ENCODE measurements at regions not wholly inside any gene's neighbourhood (a gene's known extent, or its start where the extent isn't known, plus 50 kb on each side); places are given as distances from the start of the nearest gene placed in this dataset.

GRCh38 chr2:142725386-142725785 is 152.1 kb upstream of the KYNU start:
- no peaks in the 10 kb centered on the region; the same call in 2 of the 3 replicates for H3K9me3 ChIP-seq
- ATAC-seq = no peak
- no peak overlapping the region for H3K27ac ChIP-seq
- no peak overlapping the region for H3K4me3 ChIP-seq
- FAIRE-seq = no peak
- ChIA-PET CTCF (no interaction called here), POLR2A (no interaction called here)
- no peak overlapping the region for H3K4me2 ChIP-seq
- DNase-seq (ENCODE audit: low read depth in 1 of 2, low spot score in 1 of 2) = no peak
- TF ChIP-seq EHF (CRISPR knock-in tag; IDR thresholded peaks at IDR 0.05) (no peak), ELK1 (IDR thresholded peaks at IDR 0.05; ENCODE audit: low read depth, low read length) (no peak), EP300 (IDR thresholded peaks at IDR 0.05) (no peak)
- TF ChIP-seq, protein P1, sequence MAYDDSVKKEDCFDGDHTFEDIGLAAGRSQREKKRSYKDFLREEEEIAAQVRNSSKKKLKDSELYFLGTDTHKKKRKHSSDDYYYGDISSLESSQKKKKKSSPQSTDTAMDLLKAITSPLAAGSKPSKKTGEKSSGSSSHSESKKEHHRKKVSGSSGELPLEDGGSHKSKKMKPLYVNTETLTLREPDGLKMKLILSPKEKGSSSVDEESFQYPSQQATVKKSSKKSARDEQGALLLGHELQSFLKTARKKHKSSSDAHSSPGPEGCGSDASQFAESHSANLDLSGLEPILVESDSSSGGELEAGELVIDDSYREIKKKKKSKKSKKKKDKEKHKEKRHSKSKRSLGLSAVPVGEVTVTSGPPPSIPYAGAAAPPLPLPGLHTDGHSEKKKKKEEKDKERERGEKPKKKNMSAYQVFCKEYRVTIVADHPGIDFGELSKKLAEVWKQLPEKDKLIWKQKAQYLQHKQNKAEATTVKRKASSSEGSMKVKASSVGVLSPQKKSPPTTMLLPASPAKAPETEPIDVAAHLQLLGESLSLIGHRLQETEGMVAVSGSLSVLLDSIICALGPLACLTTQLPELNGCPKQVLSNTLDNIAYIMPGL (CRISPR knock-in tag; IDR thresholded peaks at IDR 0.05; ENCODE audit: borderline replicate concordance) = no peak
- 0 out of 3 replicates have a peak, but pooled peaks cover 6% of the 10 kb centered on the region for H3K4me1 ChIP-seq
- WGBS (ENCODE audit: missing lambda C conversion rate) = 86% methylated on average over 2 of the region's 2 CpGs

DNA sequence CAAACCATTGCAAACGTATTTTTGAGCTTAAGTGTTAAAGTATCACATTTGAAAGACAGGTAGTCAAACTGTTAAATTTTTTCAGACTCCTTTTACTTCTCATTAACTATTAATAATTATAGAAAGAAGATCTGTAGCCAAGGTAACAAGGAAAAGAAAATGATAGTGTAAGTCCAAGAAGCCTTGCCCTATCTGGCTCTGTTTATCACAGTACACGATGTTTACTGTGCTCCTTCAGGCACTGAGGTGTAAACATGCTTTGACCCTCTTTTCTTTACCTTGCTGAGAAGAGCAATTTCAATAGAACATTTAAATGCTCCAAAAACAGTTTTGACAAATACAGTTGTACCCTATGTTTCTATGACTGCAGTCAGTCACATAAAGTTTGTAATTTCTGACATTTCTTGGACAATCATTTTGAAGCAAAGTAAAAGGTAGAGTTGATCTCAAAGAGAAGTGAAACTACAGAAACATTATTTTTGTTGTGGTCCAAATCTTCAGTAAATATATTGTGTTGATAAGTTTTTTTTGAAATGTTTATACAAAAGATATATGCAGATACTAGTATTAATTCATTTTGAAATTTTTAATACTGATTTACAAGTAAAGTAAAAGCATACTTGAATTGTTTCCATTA is 152.6 kb upstream of the KYNU start:
- ChIA-PET CTCF (no interaction called here), POLR2A (no interaction called here)
- no peak for TF ChIP-seq BHLHE40 (IDR thresholded peaks at IDR 0.05; ENCODE audit: low read depth, low read length)
- no peak for TF ChIP-seq MYC (IDR thresholded peaks at IDR 0.05; ENCODE audit: borderline replicate concordance, low read length)
- no peak for TF ChIP-seq TP53 (CRISPR knock-in tag; IDR thresholded peaks at IDR 0.05)
- TF ChIP-seq SMC3 (IDR thresholded peaks at IDR 0.05) = no peak
- no peak for TF ChIP-seq GATA3 (IDR thresholded peaks at IDR 0.05; ENCODE audit: borderline replicate concordance)
- no peak for TF ChIP-seq POLR2AphosphoS2 (conservative IDR thresholded peaks at IDR 0.05; ENCODE audit: low read length)
- no peak for TF ChIP-seq NFE2L2 (conservative IDR thresholded peaks at IDR 0.05; ENCODE audit: low read length)
- no peak for TF ChIP-seq NPAS2 (CRISPR knock-in tag; IDR thresholded peaks at IDR 0.05; ENCODE audit: borderline replicate concordance)
- TF ChIP-seq HOXA7 (CRISPR knock-in tag; IDR thresholded peaks at IDR 0.05) = no peak
- TF ChIP-seq MAFK (IDR thresholded peaks at IDR 0.05; ENCODE audit: partially characterized antibody) = no peak
- TF ChIP-seq FOSB (CRISPR knock-in tag; IDR thresholded peaks at IDR 0.05) = no peak
- TF ChIP-seq HOXB13 (CRISPR knock-in tag; IDR thresholded peaks at IDR 0.05; ENCODE audit: low read depth) = no peak
- no peak for TF ChIP-seq EHMT2 (IDR thresholded peaks at IDR 0.05; ENCODE audit: low read depth)
- no peak for TF ChIP-seq NR3C1 (IDR thresholded peaks at IDR 0.05)
- TF ChIP-seq, protein P2, sequence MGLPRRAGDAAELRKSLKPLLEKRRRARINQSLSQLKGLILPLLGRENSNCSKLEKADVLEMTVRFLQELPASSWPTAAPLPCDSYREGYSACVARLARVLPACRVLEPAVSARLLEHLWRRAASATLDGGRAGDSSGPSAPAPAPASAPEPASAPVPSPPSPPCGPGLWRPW (IDR thresholded peaks at IDR 0.05) = no peak
- no peak for TF ChIP-seq TFCP2L1 (CRISPR knock-in tag; IDR thresholded peaks at IDR 0.05)
- TF ChIP-seq, protein P1 (CRISPR knock-in tag; IDR thresholded peaks at IDR 0.05; ENCODE audit: borderline replicate concordance) = no peak
- FAIRE-seq = no peak
- no peak overlapping the region for H3K4me3 ChIP-seq
- no peak for DNase-seq (ENCODE audit: low read depth in 1 of 2, low spot score in 1 of 2)
- H3K4me2 ChIP-seq = no peak overlapping the region
- ATAC-seq = no peak
- H3K27ac ChIP-seq = no peak overlapping the region
- WGBS (ENCODE audit: missing lambda C conversion rate) = 69% methylated on average over 2 of the region's 2 CpGs
- H3K9me3 ChIP-seq = no peaks in the 10 kb centered on the region; the same call in 2 of the 3 replicates
- H3K4me1 ChIP-seq = 0 out of 3 replicates have a peak, but pooled peaks cover 6% of the 10 kb centered on the region

Data from A549 (cell line).